GM19463 (cell line): ENCODE measurements at regions not wholly inside any gene's neighbourhood (a gene's known extent, or its start where the extent isn't known, plus 50 kb on each side); places are given as distances from the start of the nearest gene placed in this dataset.

Experiments used
- ATAC-seq: cut with Tn5 transposase; IDR thresholded peaks from one replicate; pipeline ENCODE4 v1.9.1; 2021; ENCODE audit warnings: mild to moderate bottlenecking, moderate library complexity; ENCODE audit not compliant: unreplicated experiment

- no peak for ATAC-seq
Measured at GRCh38 chr10:65518379-65518778, 1407.5 kb upstream of the LRRTM3 start.

- ATAC-seq, result no peak
Measured at GRCh38 chr10:65528986-65529385, 1396.8 kb upstream of the LRRTM3 start.

DNA sequence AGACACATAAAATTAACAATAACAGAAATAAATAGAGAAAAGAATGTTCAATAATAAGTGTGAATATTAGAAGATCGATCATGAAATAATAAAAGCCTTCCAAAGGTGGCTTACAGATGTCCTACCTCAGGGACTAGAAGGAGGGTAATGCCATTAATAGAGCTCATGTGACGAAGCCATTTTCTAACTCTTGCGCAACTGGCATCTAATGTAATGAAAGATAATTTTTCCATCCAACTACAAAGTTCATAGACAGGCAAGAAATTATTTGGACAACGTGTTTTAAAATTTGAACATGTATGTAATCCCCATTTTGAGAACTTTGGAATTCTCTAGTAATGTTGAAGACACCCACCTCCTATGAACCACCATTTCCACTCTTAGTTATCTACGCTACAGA is 1394.3 kb upstream of the LRRTM3 start:
- no peak for ATAC-seq

- no peak for ATAC-seq
Measured at GRCh38 chr10:65534771-65535170, 1391.1 kb upstream of the LRRTM3 start.

- no peak for ATAC-seq
Measured at GRCh38 chr10:65544756-65545155, 1381.1 kb upstream of the LRRTM3 start.

GRCh38 chr10:65548001-65548400 is 1377.8 kb upstream of the LRRTM3 start:
- ATAC-seq, result no peak

GRCh38 chr10:65550761-65551160 is 1375.1 kb upstream of the LRRTM3 start:
- ATAC-seq, result no peak

GRCh38 chr10:65555192-65555591 is 1370.6 kb upstream of the LRRTM3 start:
- ATAC-seq, result no peak

- ATAC-seq, result no peak
Measured at GRCh38 chr10:65556006-65556405, 1369.8 kb upstream of the LRRTM3 start.

GRCh38 chr10:65559369-65559768 is 1366.5 kb upstream of the LRRTM3 start:
- ATAC-seq, result no peak

- ATAC-seq, result no peak
Measured at GRCh38 chr10:65565246-65565645, 1360.6 kb upstream of the LRRTM3 start.

- ATAC-seq, result no peak
Measured at GRCh38 chr10:65566906-65567305, 1358.9 kb upstream of the LRRTM3 start.

DNA sequence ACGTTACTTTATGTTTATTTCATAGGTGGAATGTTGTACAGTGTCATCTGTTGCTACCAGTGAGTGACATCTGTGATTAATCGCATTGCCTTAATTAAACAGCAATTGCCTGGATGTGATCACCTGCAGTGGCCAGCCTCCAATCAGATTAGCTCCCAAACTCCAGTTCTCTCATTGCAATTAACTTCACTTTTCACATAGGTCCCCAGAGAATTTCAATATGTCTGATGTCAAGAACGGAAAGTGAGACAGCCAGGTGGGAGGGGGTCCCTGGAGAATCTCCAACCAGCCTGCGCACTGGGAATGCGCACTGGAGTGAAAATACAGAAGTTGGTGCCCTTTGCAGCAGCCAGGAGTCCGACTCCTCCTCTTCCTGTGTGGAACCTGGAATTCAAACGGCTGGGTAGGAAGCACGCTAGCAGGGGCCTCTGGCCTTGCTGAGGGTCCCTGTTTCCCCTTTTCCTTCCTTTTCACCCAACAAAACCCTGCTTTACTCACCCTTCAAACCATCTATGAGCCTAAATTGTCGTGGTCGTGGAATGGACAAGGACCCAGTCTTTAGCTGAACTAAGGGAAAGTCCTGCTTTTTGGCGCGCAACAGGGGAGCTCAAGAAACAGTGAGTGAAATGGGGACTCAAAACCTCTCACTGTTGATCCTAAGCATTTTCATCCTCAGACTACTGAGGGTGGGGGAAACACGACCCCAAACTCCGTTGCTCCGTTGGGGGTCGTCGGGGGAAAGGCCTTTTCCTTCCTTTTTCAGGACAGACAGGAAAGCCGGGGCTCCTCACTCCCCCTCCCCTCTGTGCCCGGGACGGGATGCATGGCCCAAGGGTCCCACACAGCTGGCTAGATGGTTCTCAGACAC is 1355.5 kb upstream of the LRRTM3 start:
- peak; percentile 57 for ATAC-seq

- peak; percentile 50 for ATAC-seq
Measured at GRCh38 chr10:65571011-65571570, 1354.7 kb upstream of the LRRTM3 start.

DNA sequence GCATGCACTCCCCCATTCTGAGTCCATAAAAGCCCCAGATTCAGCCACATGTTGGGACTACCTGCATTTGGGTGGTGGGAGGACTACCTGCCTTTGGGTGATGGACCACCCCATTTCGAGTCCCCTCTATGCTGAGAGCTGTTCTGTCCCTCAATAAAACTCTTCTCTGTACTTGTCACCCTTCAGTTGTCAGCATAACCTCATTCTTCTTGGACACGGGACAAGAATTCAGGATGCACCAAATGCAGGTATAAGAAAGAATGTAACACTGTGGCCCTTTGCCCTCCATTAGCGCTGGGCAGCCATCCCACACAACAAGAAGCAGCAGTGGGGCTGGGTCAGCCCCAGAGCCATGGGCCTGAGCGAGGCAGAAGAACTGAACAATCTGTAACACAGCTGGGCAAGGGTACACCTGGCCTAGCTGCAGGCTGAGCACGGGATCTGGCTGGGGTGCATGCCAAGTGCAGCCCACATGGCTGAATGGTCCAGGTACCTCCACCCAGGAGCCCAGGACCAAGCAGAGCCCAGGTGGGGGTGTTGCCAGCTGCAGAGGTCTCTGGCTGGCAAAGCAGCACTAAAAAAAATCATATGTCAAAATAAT is 1344.3 kb upstream of the LRRTM3 start:
- ATAC-seq, result no peak

- no peak for ATAC-seq
Measured at GRCh38 chr10:65602182-65602865, 1323.5 kb upstream of the LRRTM3 start.

- no peak for ATAC-seq
Measured at GRCh38 chr10:65611592-65611991, 1314.2 kb upstream of the LRRTM3 start.

DNA sequence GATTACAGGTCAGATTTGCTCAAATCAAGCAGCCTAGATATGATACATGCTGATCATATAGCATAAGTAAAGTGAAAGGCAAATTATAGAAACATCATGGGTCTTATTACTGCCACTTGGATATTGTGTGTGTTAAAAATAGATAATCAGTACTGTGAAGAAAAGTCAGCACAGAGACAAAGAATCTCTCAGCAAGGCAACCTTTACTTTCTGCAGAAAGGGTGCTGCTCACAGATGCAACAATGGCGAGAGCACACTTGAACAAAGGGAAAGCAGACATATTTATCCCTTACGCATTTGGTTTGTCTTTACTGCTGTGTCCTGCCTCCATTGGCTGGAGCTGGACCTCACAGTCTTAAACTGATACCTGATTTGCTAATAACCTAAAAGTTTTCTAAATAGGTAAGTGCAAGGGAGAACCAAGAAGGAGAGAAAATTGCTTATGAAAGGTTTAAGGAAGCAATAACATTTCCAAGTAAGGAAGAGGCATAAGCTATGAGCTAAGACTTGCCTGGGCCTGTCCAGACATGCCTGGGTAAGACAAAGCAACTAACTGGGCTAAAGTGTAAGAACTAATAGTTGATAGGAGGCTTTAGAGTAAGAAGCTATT is 1310.8 kb upstream of the LRRTM3 start:
- ATAC-seq, result no peak

- no peak for ATAC-seq
Measured at GRCh38 chr10:65618126-65618525, 1307.7 kb upstream of the LRRTM3 start.

DNA sequence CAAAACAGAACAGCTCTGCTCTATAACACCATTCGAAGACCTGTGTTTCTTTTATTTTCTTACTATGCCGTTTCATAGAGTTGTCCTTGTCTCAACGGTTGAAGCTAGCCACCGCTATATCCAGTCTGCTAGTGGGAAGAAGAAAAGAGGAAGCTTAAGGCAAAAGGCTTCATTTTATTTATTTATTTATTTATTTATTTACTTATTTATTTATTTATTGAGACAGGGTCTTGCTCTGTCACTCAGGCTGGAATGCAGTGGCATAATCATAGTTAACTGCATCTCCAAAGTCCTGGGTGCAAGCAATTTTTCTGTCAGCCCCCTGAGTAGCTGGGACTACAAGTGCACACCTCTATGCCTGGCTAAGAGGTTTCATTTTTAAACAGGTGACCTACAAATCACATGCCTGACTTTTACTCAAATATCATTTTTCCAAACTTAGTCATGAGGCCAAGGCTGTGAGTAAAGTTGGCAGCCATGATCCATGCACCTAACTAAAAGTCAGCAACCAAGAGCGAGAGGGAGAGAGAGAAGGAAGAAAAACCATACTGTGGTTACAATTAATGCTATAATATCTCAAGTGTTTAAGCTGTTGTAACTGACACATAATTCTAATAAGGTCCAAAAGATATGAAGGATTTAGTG is 1305.3 kb upstream of the LRRTM3 start:
- ATAC-seq, result no peak

GRCh38 chr10:65622608-65623007 is 1303.2 kb upstream of the LRRTM3 start:
- ATAC-seq, result no peak
